Fibroblast of lung (primary cell): ENCODE measurements at regions not wholly inside any gene's neighbourhood (a gene's known extent, or its start where the extent isn't known, plus 50 kb on each side); places are given as distances from the start of the nearest gene placed in this dataset.

Experiments
- DNase-seq, 2 donors: peaks; one replicate each; pipeline versions ENCODE4 v3.0.0 to v3.0.0-alpha.2; 2010; ENCODE audit warnings: low read depth in 2 of 2
- H2AFZ ChIP-seq: 2 replicates; pipeline ENCODE4 v1.5.1; 2012; ENCODE audit warnings: low read length, control low read depth, inconsistent platforms
- H3K27ac ChIP-seq: 2 replicates; pipeline ENCODE4 v1.5.1; 2011; ENCODE audit warnings: low read length, control low read depth; ENCODE audit not compliant: insufficient read depth
- H3K27me3 ChIP-seq: 2 replicates; pipeline ENCODE4 v1.5.1; 2011; ENCODE audit warnings: mild to moderate bottlenecking, low read length; ENCODE audit not compliant: control insufficient read depth, insufficient read depth
- H3K36me3 ChIP-seq: 2 replicates; pipeline ENCODE4 v1.5.1; 2011; ENCODE audit warnings: low read length; ENCODE audit not compliant: control insufficient read depth, insufficient read depth
- H3K4me1 ChIP-seq: 2 replicates; pipeline ENCODE4 v1.5.1; 2011; ENCODE audit warnings: low read length; ENCODE audit not compliant: control insufficient read depth, insufficient read depth; ENCODE audit errors: extremely low read depth
- H3K4me2 ChIP-seq: 2 replicates; pipeline ENCODE4 v1.5.1; 2011; ENCODE audit warnings: low read length, control low read depth; ENCODE audit not compliant: insufficient read depth; ENCODE audit errors: extremely low read depth
- H3K4me3 ChIP-seq, 4 experiments: fragments of 200-600 bp in 1 of 4; sonication (generic) in 1 of 4; replicated peaks in 1 of 4; 2 replicates each; pipeline ENCODE4 v1.5.1; 2011 to 2016; ENCODE audit warnings: low read length in 4 of 4, low read depth in 3 of 4, mild to moderate bottlenecking in 3 of 4, control low read depth in 2 of 4, inconsistent platforms in 1 of 4, mixed read lengths in 1 of 4; ENCODE audit not compliant: insufficient read depth in 1 of 4; ENCODE audit errors: control extremely low read depth in 1 of 4
- H3K79me2 ChIP-seq: 2 replicates; pipeline ENCODE4 v1.5.1; 2012; ENCODE audit warnings: mild to moderate bottlenecking, low read length, inconsistent platforms; ENCODE audit not compliant: control insufficient read depth, insufficient read depth
- H3K9ac ChIP-seq: 2 replicates; pipeline ENCODE4 v1.5.1; 2011; ENCODE audit warnings: mild to moderate bottlenecking, low read length, control low read depth; ENCODE audit not compliant: insufficient read depth
- H3K9me3 ChIP-seq: 2 replicates; pipeline ENCODE4 v1.5.1; 2012; ENCODE audit warnings: low read depth, low read length; ENCODE audit not compliant: control insufficient read depth, insufficient read depth
- H4K20me1 ChIP-seq: 2 replicates; pipeline ENCODE4 v1.5.1; 2011; ENCODE audit warnings: low read length; ENCODE audit not compliant: control insufficient read depth, insufficient read depth; ENCODE audit errors: extremely low read depth
- CTCF ChIP-seq, 2 donors: IDR thresholded peaks in 1 of 2; conservative IDR thresholded peaks in 1 of 2; 1 replicate in 1 of 2; 2 replicates in 1 of 2; pipeline ENCODE4 v1.5.1; 2011 to 2012; ENCODE audit warnings: low read length in 2 of 2, control low read depth in 1 of 2, inconsistent platforms in 1 of 2, low read depth in 1 of 2, mild to moderate bottlenecking in 1 of 2
- EZH2 ChIP-seq: IDR thresholded peaks from 2 replicates; pipeline ENCODE4 v1.5.1; 2012; ENCODE audit warnings: low read length, control low read depth, mild to moderate bottlenecking; ENCODE audit errors: missing control alignments

DNA sequence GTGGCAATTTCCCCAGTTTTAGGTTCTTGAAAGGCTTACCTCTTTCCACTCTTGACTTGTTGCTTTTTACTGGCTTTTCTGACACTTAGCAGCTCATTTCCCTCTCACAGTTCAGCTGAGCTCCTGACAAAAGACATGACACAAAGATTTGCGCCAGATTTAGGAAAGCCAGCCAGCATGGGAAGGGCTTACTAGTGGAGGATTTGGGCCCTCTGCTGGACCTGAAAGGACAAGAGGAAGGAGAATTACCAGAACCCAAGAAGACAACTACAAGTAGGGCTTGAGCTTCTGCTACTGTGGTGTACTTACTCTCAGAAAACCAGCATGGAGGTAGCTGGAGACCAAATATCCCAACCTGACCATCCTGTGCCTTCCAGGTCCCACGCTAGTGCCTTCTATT, 784.5 kb downstream of the BRINP3 start:
- no peak overlapping the region for H3K9ac ChIP-seq
- H3K4me3 ChIP-seq, result no peak overlapping the region
- no peaks in the 10 kb centered on the region for H3K27me3 ChIP-seq
- H3K9me3 ChIP-seq, result no peaks in the 10 kb centered on the region
- DNase-seq, result peak in 1 of 2 donors; percentile 8
- no peak overlapping the region for H3K4me2 ChIP-seq
- no peaks in the 10 kb centered on the region for H3K79me2 ChIP-seq
- no peaks in the 10 kb centered on the region for H4K20me1 ChIP-seq
- H3K4me1 ChIP-seq, result no peaks in the 10 kb centered on the region
- no peak overlapping the region for H2AFZ ChIP-seq
- TF ChIP-seq CTCF (conservative IDR thresholded peaks at IDR 0.05 in 1 of 2, IDR thresholded peaks at IDR 0.05 in 1 of 2; ENCODE audit: low read depth in 1 of 2, low read length in 2 of 2) (no peak), EZH2 (no peak)
- no peaks in the 10 kb centered on the region for H3K36me3 ChIP-seq
- H3K27ac ChIP-seq, result no peak overlapping the region

DNA sequence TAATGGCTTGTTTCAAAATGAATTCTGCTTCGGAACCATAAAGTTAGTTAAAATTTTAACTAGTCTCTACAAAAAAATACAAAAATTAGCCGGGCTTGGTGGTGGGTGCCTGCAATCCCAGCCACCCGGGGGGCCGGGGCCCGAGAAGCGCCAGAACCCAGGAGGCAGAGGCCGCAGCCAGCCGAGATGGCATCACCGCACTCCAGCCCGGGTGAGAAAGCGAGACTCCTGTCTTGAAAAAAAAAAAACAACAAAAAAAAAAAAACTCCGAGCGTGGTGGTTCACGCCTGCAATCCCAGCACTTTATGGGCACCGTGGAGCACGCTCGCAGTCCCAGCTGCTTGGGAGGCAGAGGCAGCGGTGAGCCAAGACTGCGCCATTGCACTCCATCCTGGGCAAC, 781.4 kb downstream of the BRINP3 start:
- Histone ChIP-seq H3K4me2 (no peak overlapping the region), H3K4me1 (no peaks in the 10 kb centered on the region), H3K4me3 (no peak overlapping the region), H3K79me2 (no peaks in the 10 kb centered on the region), H4K20me1 (no peaks in the 10 kb centered on the region), H3K27ac (no peak overlapping the region), H3K9ac (no peak overlapping the region), H3K36me3 (no peaks in the 10 kb centered on the region), H3K9me3 (no peaks in the 10 kb centered on the region), H2AFZ (no peak overlapping the region), H3K27me3 (no peaks in the 10 kb centered on the region)
- TF ChIP-seq CTCF (conservative IDR thresholded peaks at IDR 0.05 in 1 of 2, IDR thresholded peaks at IDR 0.05 in 1 of 2; ENCODE audit: low read depth in 1 of 2, low read length in 2 of 2) (no peak), EZH2 (no peak)
- no peak for DNase-seq

DNA sequence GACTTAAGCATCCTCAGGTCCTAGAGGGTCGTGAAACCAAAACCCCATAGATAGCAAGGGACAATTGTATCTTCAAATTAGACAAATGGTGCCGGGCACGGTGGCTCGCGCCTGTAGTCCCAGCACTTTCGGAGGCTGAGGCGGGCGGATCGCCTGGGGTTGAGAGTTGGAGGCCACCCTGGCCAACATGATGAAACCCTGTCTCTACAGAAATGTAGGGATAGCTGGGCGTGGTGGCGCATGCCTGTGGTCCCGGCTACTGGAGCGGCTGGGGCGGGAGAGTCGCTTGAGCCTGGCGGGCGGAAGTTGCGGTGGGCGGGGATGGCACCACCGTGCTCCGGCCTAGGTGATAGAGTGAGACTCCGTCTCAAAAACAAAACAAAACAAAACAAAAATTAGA, 780.6 kb downstream of the BRINP3 start:
- Histone ChIP-seq H3K4me2 (no peak overlapping the region), H4K20me1 (no peaks in the 10 kb centered on the region), H3K9ac (no peak overlapping the region), H3K4me1 (no peaks in the 10 kb centered on the region), H3K27me3 (no peaks in the 10 kb centered on the region), H3K27ac (no peak overlapping the region), H3K36me3 (no peaks in the 10 kb centered on the region), H3K4me3 (no peak overlapping the region), H2AFZ (no peak overlapping the region), H3K9me3 (no peaks in the 10 kb centered on the region), H3K79me2 (no peaks in the 10 kb centered on the region)
- TF ChIP-seq EZH2, result no peak
- no peak for TF ChIP-seq CTCF (conservative IDR thresholded peaks at IDR 0.05 in 1 of 2, IDR thresholded peaks at IDR 0.05 in 1 of 2; ENCODE audit: low read depth in 1 of 2, low read length in 2 of 2)
- DNase-seq, result no peak
